Stomach (tissue), 8 donors: ENCODE measurements at regions not wholly inside any gene's neighbourhood (a gene's known extent, or its start where the extent isn't known, plus 50 kb on each side); places are given as distances from the start of the nearest gene placed in this dataset.

ENCODE experiments used
- DNase-seq, 2 donors: peaks; one replicate each; pipeline versions ENCODE4 v3.0.0 to v3.0.0-alpha.2; 2013 to 2019
- H3K27ac ChIP-seq, 5 donors: fragments of 200-600 bp in 4 of 5; sonication (generic) in 4 of 5; one replicate each; pipeline ENCODE4 v1.5.1; 2013 to 2019; ENCODE audit warnings: mild to moderate bottlenecking in 1 of 5, moderate library complexity in 1 of 5
- H3K27me3 ChIP-seq, 3 donors: fragments of 200-600 bp; sonication (generic); one replicate each; pipeline ENCODE4 v1.5.1; 2017 to 2019; ENCODE audit warnings: mixed run types in 1 of 3
- H3K36me3 ChIP-seq, 4 donors: fragments of 200-600 bp; sonication (generic); 1 replicate in 3 of 4; 2 replicates in 1 of 4; pipeline ENCODE4 v1.5.1; 2016 to 2019
- H3K4me1 ChIP-seq, 4 donors: fragments of 200-600 bp; sonication (generic); one replicate each; pipeline ENCODE4 v1.5.1; 2016 to 2019
- H3K4me3 ChIP-seq, 4 donors: fragments of 200-600 bp; sonication (generic) in 3 of 4; one replicate each; pipeline ENCODE4 v1.5.1; 2016 to 2019; ENCODE audit warnings: mild to moderate bottlenecking in 1 of 4
- H3K9me3 ChIP-seq, 4 donors: fragments of 200-600 bp; sonication (generic); one replicate each; pipeline ENCODE4 v1.5.1; 2016 to 2019
- EP300 ChIP-seq: sonication (generic); formaldehyde crosslinking; IDR thresholded peaks from one replicate; pipeline ENCODE4 v1.6.1; 2017; ENCODE audit warnings: antibody characterized with exemption
- POLR2A ChIP-seq, 4 donors: fragments of 450-650 bp; IDR thresholded peaks; one replicate each; pipeline ENCODE4 v1.6.1; 2016; ENCODE audit warnings: antibody characterized with exemption in 4 of 4, control low read depth in 2 of 4, mild to moderate bottlenecking in 1 of 4, moderate library complexity in 1 of 4
- POLR2AphosphoS5 ChIP-seq, 3 donors: sonication (generic); formaldehyde crosslinking; IDR thresholded peaks; one replicate each; pipeline ENCODE4 v1.6.1; 2016; ENCODE audit warnings: antibody characterized with exemption in 3 of 3
- WGBS, 5 donors: extraction: QIAGEN DNeasy Blood & Tissue Kit in 3 of 5; methylation state at CpG; one replicate each; pipeline versions ENCODE4 v1.1.5 to v1.1.7; 2013 to 2018; 5-methylcytosine and 5-hydroxymethylcytosine counted together
- intact Hi-C: fragments of 100-400 bp; cut with DNase I; formaldehyde crosslinking; loops from one replicate; pipeline ENCODE4 v1.15.1; 2023; ENCODE audit warnings: low total_unique reads
- TF ChIP-seq, protein P1 (sequence below), 7 experiments: fragments of 450-650 bp in 4 of 7; fragments of 200-600 bp in 3 of 7; sonication (generic) in 3 of 7; IDR thresholded peaks; one replicate each; pipeline ENCODE4 v1.5.1; 2016 to 2019; ENCODE audit warnings: antibody characterized with exemption in 7 of 7, control low read depth in 2 of 7, mild to moderate bottlenecking in 1 of 7
- donor health status: healthy with polysubstance abuse.
- donor health status: Bipolar disorder and iron deficiency.
- donor health status: healthy.

GRCh38 chr9:18352711-18353110 lies 121.2 kb upstream of the ADAMTSL1 start:
- H3K9me3 ChIP-seq, result no peaks in the 10 kb centered on the region
- no peaks in the 10 kb centered on the region for H3K27me3 ChIP-seq
- no peak for DNase-seq
- WGBS, 5 donors, result 74 to 96% (median 86%) methylated on average over 3 of the region's 3 CpGs
- H3K4me3 ChIP-seq, result no peak overlapping the region
- no peak for TF ChIP-seq EP300
- TF ChIP-seq POLR2A (IDR thresholded peaks at IDR 0.05), result no peak
- no peak for TF ChIP-seq POLR2AphosphoS5 (IDR thresholded peaks at IDR 0.05)
- TF ChIP-seq, protein P1, sequence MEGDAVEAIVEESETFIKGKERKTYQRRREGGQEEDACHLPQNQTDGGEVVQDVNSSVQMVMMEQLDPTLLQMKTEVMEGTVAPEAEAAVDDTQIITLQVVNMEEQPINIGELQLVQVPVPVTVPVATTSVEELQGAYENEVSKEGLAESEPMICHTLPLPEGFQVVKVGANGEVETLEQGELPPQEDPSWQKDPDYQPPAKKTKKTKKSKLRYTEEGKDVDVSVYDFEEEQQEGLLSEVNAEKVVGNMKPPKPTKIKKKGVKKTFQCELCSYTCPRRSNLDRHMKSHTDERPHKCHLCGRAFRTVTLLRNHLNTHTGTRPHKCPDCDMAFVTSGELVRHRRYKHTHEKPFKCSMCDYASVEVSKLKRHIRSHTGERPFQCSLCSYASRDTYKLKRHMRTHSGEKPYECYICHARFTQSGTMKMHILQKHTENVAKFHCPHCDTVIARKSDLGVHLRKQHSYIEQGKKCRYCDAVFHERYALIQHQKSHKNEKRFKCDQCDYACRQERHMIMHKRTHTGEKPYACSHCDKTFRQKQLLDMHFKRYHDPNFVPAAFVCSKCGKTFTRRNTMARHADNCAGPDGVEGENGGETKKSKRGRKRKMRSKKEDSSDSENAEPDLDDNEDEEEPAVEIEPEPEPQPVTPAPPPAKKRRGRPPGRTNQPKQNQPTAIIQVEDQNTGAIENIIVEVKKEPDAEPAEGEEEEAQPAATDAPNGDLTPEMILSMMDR (IDR thresholded peaks at IDR 0.05), result no peak
- intact Hi-C loops, result no loop called here
- peaks cover 0 to 15% (median 3%) of the 10 kb centered on the region in 4 donors for H3K4me1 ChIP-seq
- no peak overlapping the region for H3K27ac ChIP-seq
- H3K36me3 ChIP-seq, result no peaks in the 10 kb centered on the region

- H3K27ac ChIP-seq, result no peak overlapping the region
- H3K4me1 ChIP-seq, result peaks cover 0 to 14% (median 0%) of the 10 kb centered on the region in 4 donors
Observed at GRCh38 chr9:18353473-18353872, 120.5 kb upstream of the ADAMTSL1 start.

DNA sequence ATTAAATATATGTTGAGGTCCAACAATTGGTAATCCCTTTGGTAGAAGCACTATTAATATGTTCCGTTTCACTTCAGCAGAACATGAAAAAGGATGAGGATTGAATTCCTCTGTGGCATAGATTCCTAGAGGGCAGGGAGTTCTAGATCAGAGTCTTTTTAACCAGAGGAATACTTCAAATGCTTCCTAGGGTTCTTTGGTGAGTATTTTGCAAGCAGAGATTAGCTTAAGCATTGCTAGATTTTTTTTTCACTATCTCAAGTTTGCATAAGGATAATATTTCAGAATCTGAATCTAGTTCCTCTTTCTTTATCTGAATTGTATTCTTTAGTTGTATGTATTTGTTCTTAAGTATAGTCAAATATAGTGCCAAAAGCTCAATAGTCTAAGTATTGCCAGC lies 116.6 kb upstream of the ADAMTSL1 start:
- intact Hi-C loops, result no loop called here
- Histone ChIP-seq H3K36me3 (no peaks in the 10 kb centered on the region), H3K27ac (no peak overlapping the region), H3K4me1 (peaks cover 0 to 17% (median under 1%) of the 10 kb centered on the region in 4 donors), H3K4me3 (no peak overlapping the region), H3K27me3 (no peaks in the 10 kb centered on the region), H3K9me3 (no peaks in the 10 kb centered on the region)
- WGBS, 5 donors, result 34 to 61% (median 54%) methylated on average over 1 of the region's 1 CpG
- no peak for DNase-seq
- TF ChIP-seq POLR2AphosphoS5 (IDR thresholded peaks at IDR 0.05) (no peak), POLR2A (IDR thresholded peaks at IDR 0.05) (no peak), EP300 (no peak)
- TF ChIP-seq, protein P1 (IDR thresholded peaks at IDR 0.05), result no peak

More at GRCh38 chr9:18353473-18353872, 120.5 kb upstream of the ADAMTSL1 start:
- TF ChIP-seq POLR2AphosphoS5 (IDR thresholded peaks at IDR 0.05) (no peak), EP300 (no peak), POLR2A (IDR thresholded peaks at IDR 0.05) (no peak)
- TF ChIP-seq, protein P1 (IDR thresholded peaks at IDR 0.05), result no peak
- no peaks in the 10 kb centered on the region for H3K36me3 ChIP-seq
- H3K9me3 ChIP-seq, result no peaks in the 10 kb centered on the region
- H3K27me3 ChIP-seq, result no peaks in the 10 kb centered on the region
- intact Hi-C loops, result no loop called here
- DNase-seq, result no peak
- no peak overlapping the region for H3K4me3 ChIP-seq

DNA sequence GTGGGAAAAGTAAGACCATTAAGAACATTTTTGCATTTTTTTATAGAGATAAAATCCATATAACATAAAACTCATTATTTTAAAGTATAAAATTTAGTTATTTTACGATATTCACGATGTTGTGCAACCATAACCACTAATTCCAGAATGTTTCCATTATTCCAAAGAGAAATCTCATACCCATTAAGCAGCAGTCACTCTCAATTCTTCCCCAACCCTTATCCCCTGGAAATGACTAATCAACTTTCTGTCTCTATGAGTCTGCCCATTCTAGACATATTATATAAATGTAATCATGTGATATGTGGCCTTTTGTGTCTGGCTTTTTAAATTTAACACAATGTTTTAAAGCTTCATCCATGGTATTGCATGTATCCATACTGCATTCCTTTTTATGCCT lies 115.6 kb upstream of the ADAMTSL1 start:
- DNase-seq, result no peak
- TF ChIP-seq EP300 (no peak), POLR2A (IDR thresholded peaks at IDR 0.05) (no peak), POLR2AphosphoS5 (IDR thresholded peaks at IDR 0.05) (no peak)
- TF ChIP-seq, protein P1 (IDR thresholded peaks at IDR 0.05), result no peak
- WGBS, 5 donors, result 92 to 96% (median 95%) methylated on average over 2 of the region's 2 CpGs
- H3K27ac ChIP-seq, result no peak overlapping the region
- H3K4me3 ChIP-seq, result no peak overlapping the region
- peaks cover 0 to 27% (median 8%) of the 10 kb centered on the region in 4 donors for H3K4me1 ChIP-seq
- no peaks in the 10 kb centered on the region for H3K9me3 ChIP-seq
- intact Hi-C loops, result no loop called here
- no peaks in the 10 kb centered on the region for H3K36me3 ChIP-seq
- no peaks in the 10 kb centered on the region for H3K27me3 ChIP-seq
